DOHH2 (cell line): ENCODE measurements at regions not wholly inside any gene's neighbourhood (a gene's known extent, or its start where the extent isn't known, plus 50 kb on each side); places are given as distances from the start of the nearest gene placed in this dataset.

ENCODE experiments used
- EZH2phosphoT487 ChIP-seq: fragments of 200-600 bp; sonication (generic); IDR thresholded peaks from 2 replicates; pipeline ENCODE4 v1.6.1; 2017; ENCODE audit warnings: borderline replicate concordance, mild to moderate bottlenecking, antibody characterized with exemption, low read length, moderate library complexity, mixed read lengths
- TF ChIP-seq, protein P1 (sequence below): fragments of 200-600 bp; sonication (generic); IDR thresholded peaks from one replicate; pipeline ENCODE4 v1.5.1; 2014; ENCODE audit warnings: antibody characterized with exemption, mild to moderate bottlenecking, low read depth, low read length; ENCODE audit not compliant: poor library complexity, severe bottlenecking

GRCh38 chrX:42075032-42075431 is 151.7 kb upstream of the CASK start:
- TF ChIP-seq, protein P1, sequence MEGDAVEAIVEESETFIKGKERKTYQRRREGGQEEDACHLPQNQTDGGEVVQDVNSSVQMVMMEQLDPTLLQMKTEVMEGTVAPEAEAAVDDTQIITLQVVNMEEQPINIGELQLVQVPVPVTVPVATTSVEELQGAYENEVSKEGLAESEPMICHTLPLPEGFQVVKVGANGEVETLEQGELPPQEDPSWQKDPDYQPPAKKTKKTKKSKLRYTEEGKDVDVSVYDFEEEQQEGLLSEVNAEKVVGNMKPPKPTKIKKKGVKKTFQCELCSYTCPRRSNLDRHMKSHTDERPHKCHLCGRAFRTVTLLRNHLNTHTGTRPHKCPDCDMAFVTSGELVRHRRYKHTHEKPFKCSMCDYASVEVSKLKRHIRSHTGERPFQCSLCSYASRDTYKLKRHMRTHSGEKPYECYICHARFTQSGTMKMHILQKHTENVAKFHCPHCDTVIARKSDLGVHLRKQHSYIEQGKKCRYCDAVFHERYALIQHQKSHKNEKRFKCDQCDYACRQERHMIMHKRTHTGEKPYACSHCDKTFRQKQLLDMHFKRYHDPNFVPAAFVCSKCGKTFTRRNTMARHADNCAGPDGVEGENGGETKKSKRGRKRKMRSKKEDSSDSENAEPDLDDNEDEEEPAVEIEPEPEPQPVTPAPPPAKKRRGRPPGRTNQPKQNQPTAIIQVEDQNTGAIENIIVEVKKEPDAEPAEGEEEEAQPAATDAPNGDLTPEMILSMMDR = no peak
- TF ChIP-seq EZH2phosphoT487 = no peak
